Liver (tissue), 8 donors: ENCODE measurements at regions not wholly inside any gene's neighbourhood (a gene's known extent, or its start where the extent isn't known, plus 50 kb on each side); places are given as distances from the start of the nearest gene placed in this dataset.

ENCODE experiments used
- DNase-seq: peaks from one replicate; pipeline ENCODE4 v3.0.0-alpha.2; 2017; ENCODE audit warnings: low spot score
- H3K27ac ChIP-seq, 2 donors: one replicate each; pipeline ENCODE4 v1.7.0; 2013; ENCODE audit warnings: inconsistent platforms in 2 of 2, low read length in 2 of 2, control low read depth in 1 of 2, low read depth in 1 of 2, mild to moderate bottlenecking in 1 of 2
- H3K27me3 ChIP-seq, 4 donors: one replicate each; pipeline versions ENCODE4 v1.6.1 to v1.7.0; 2013; ENCODE audit warnings: low read length in 3 of 4, inconsistent platforms in 1 of 4, mild to moderate bottlenecking in 1 of 4, moderate library complexity in 1 of 4; ENCODE audit not compliant: control insufficient read depth in 4 of 4, insufficient read depth in 4 of 4
- H3K36me3 ChIP-seq, 4 donors: one replicate each; pipeline versions ENCODE4 v1.6.1 to v1.7.0; 2013; ENCODE audit warnings: low read length in 3 of 4, mild to moderate bottlenecking in 3 of 4, low read depth in 1 of 4, moderate library complexity in 1 of 4; ENCODE audit not compliant: control insufficient read depth in 4 of 4, insufficient read depth in 3 of 4
- H3K4me1 ChIP-seq, 4 donors: one replicate each; pipeline versions ENCODE4 v1.6.1 to v1.7.0; 2013; ENCODE audit warnings: low read length in 3 of 4, mild to moderate bottlenecking in 3 of 4, moderate library complexity in 1 of 4; ENCODE audit not compliant: control insufficient read depth in 4 of 4, insufficient read depth in 4 of 4
- H3K4me3 ChIP-seq, 3 donors: one replicate each; pipeline versions ENCODE4 v1.6.1 to v1.7.0; 2013; ENCODE audit warnings: low read length in 3 of 3, control low read depth in 1 of 3, low read depth in 1 of 3, mild to moderate bottlenecking in 1 of 3
- H3K9ac ChIP-seq, 2 donors: one replicate each; pipeline ENCODE4 v1.7.0; 2013; ENCODE audit warnings: low read length in 2 of 2, mild to moderate bottlenecking in 2 of 2, moderate library complexity in 2 of 2, control low read depth in 1 of 2, low read depth in 1 of 2
- H3K9me3 ChIP-seq, 4 donors: one replicate each; pipeline versions ENCODE4 v1.6.1 to v1.7.0; 2013; ENCODE audit warnings: low read length in 3 of 4; ENCODE audit not compliant: control insufficient read depth in 4 of 4
- ATF3 ChIP-seq: IDR thresholded peaks from 2 replicates; pipeline ENCODE4 v1.6.1; 2016; ENCODE audit warnings: antibody characterized with exemption
- CTCF ChIP-seq: fragments of 150-350 bp; IDR thresholded peaks from 2 replicates; pipeline ENCODE4 v1.5.1; 2017; ENCODE audit warnings: improper control_type of control experiment, low read depth, low read length; ENCODE audit not compliant: missing input control
- EGR1 ChIP-seq, 2 donors: IDR thresholded peaks; 2 replicates each; pipeline ENCODE4 v1.6.1; 2016 to 2018; ENCODE audit warnings: antibody characterized with exemption in 2 of 2, low read depth in 2 of 2
- FOXA1 ChIP-seq: IDR thresholded peaks from 2 replicates; pipeline ENCODE4 v1.6.1; 2016; ENCODE audit warnings: antibody characterized with exemption
- FOXA2 ChIP-seq: IDR thresholded peaks from 2 replicates; pipeline ENCODE4 v1.6.1; 2016; ENCODE audit warnings: antibody characterized with exemption
- GABPA ChIP-seq, 2 donors: IDR thresholded peaks in 1 of 2; conservative IDR thresholded peaks in 1 of 2; 2 replicates each; pipeline ENCODE4 v1.6.1; 2016; ENCODE audit warnings: antibody characterized with exemption in 2 of 2, mild to moderate bottlenecking in 1 of 2, moderate library complexity in 1 of 2
- HNF4A ChIP-seq, 2 donors: conservative IDR thresholded peaks; 2 replicates each; pipeline ENCODE4 v1.6.1; 2016; ENCODE audit warnings: antibody characterized with exemption in 2 of 2, mild to moderate bottlenecking in 2 of 2
- HNF4G ChIP-seq: IDR thresholded peaks from 2 replicates; pipeline ENCODE4 v1.6.1; 2016; ENCODE audit warnings: antibody characterized with exemption
- JUND ChIP-seq, 2 donors: IDR thresholded peaks; 2 replicates each; pipeline ENCODE4 v1.6.1; 2016; ENCODE audit warnings: antibody characterized with exemption in 2 of 2
- MAX ChIP-seq: IDR thresholded peaks from 2 replicates; pipeline ENCODE4 v1.6.1; 2016; ENCODE audit warnings: antibody characterized with exemption
- NR2F2 ChIP-seq: IDR thresholded peaks from 2 replicates; pipeline ENCODE4 v1.6.1; 2016; ENCODE audit warnings: antibody characterized with exemption
- RAD21 ChIP-seq, 2 donors: IDR thresholded peaks; 2 replicates each; pipeline ENCODE4 v1.6.1; 2016; ENCODE audit warnings: antibody characterized with exemption in 2 of 2, mild to moderate bottlenecking in 2 of 2
- REST ChIP-seq: IDR thresholded peaks from 2 replicates; pipeline ENCODE4 v1.6.1; 2016; ENCODE audit warnings: antibody characterized with exemption, mild to moderate bottlenecking
- RXRA ChIP-seq, 2 donors: IDR thresholded peaks; 2 replicates each; pipeline ENCODE4 v1.6.1; 2017 to 2018; ENCODE audit warnings: antibody characterized with exemption in 2 of 2, mild to moderate bottlenecking in 1 of 2
- SP1 ChIP-seq: IDR thresholded peaks from 2 replicates; pipeline ENCODE4 v1.6.1; 2018; ENCODE audit warnings: antibody characterized with exemption, mild to moderate bottlenecking
- TAF1 ChIP-seq: conservative IDR thresholded peaks from 2 replicates; pipeline ENCODE4 v1.6.1; 2016; ENCODE audit warnings: antibody characterized with exemption, mild to moderate bottlenecking
- YY1 ChIP-seq: IDR thresholded peaks from 2 replicates; pipeline ENCODE4 v1.6.1; 2016; ENCODE audit warnings: antibody characterized with exemption, mild to moderate bottlenecking
- ZBTB33 ChIP-seq: IDR thresholded peaks from 2 replicates; pipeline ENCODE4 v1.6.1; 2016; ENCODE audit warnings: antibody characterized with exemption
- WGBS: extraction: QIAGEN DNeasy Blood & Tissue Kit; methylation state at CpG from one replicate; pipeline ENCODE4 v1.1.7; 2013; 5-methylcytosine and 5-hydroxymethylcytosine counted together
- donor health status: healthy.
- donor health status: healthy.
- donor health status: healthy.
- donor health status: healthy.
- donor health status: healthy.

GRCh38 chr11:15419696-15420095 is 305.0 kb downstream of the INSC start:
- Histone ChIP-seq H3K36me3 (no peaks in the 10 kb centered on the region), H3K27ac (no peak overlapping the region), H3K9me3 (no peaks in the 10 kb centered on the region), H3K4me1 (no peaks in the 10 kb centered on the region), H3K9ac (no peak overlapping the region), H3K4me3 (no peak overlapping the region), H3K27me3 (no peaks in the 10 kb centered on the region)
- TF ChIP-seq FOXA2, result no peak
- no peak for TF ChIP-seq NR2F2
- no peak for TF ChIP-seq RAD21 (IDR thresholded peaks at IDR 0.05)
- TF ChIP-seq HNF4G, result no peak
- TF ChIP-seq JUND (IDR thresholded peaks at IDR 0.05), result no peak
- no peak for TF ChIP-seq GABPA (IDR thresholded peaks at IDR 0.05 in 1 of 2, conservative IDR thresholded peaks at IDR 0.05 in 1 of 2)
- no peak for TF ChIP-seq YY1
- no peak for TF ChIP-seq CTCF
- no peak for TF ChIP-seq FOXA1
- no peak for DNase-seq
- 90% methylated on average over 1 of the region's 1 CpG for WGBS

- no peak overlapping the region for H3K27ac ChIP-seq
- H3K36me3 ChIP-seq, result no peaks in the 10 kb centered on the region
- TF ChIP-seq HNF4G (no peak), HNF4A (conservative IDR thresholded peaks at IDR 0.05) (no peak), FOXA1 (no peak), YY1 (no peak), CTCF (no peak), RAD21 (IDR thresholded peaks at IDR 0.05) (no peak), RXRA (IDR thresholded peaks at IDR 0.05) (no peak), ZBTB33 (no peak), EGR1 (IDR thresholded peaks at IDR 0.05; ENCODE audit: low read depth in 2 of 2) (no peak), NR2F2 (no peak), ATF3 (no peak), REST (no peak), FOXA2 (no peak), SP1 (no peak), GABPA (IDR thresholded peaks at IDR 0.05 in 1 of 2, conservative IDR thresholded peaks at IDR 0.05 in 1 of 2) (no peak), TAF1 (no peak), JUND (IDR thresholded peaks at IDR 0.05) (no peak), MAX (no peak)
- no peaks in the 10 kb centered on the region for H3K27me3 ChIP-seq
- peaks cover 0 to 19% (median 11%) of the 10 kb centered on the region in 4 donors for H3K4me1 ChIP-seq
- peaks cover 0 to 4% (median 0%) of the 10 kb centered on the region in 4 donors for H3K9me3 ChIP-seq
- 95% methylated on average over 3 of the region's 3 CpGs for WGBS
- DNase-seq, result no peak
- no peak overlapping the region for H3K9ac ChIP-seq
- no peak overlapping the region for H3K4me3 ChIP-seq
These were observed 315.7 kb downstream of the INSC start for GRCh38 chr11:15430381-15430780.
